Lower lobe of right lung (tissue), 2 donors: ENCODE measurements at regions not wholly inside any gene's neighbourhood (a gene's known extent, or its start where the extent isn't known, plus 50 kb on each side); places are given as distances from the start of the nearest gene placed in this dataset.
A peak's percentile ranks its signal among the peaks of the same experiment; 100 is the strongest.

Experiments
- ATAC-seq, 2 donors: fragments of 200-7000 bp; cut with Tn5 transposase; one replicate each; pipeline ENCODE4 v1.9.1; 2020 to 2022; ENCODE audit warnings: mild to moderate bottlenecking in 2 of 2, moderate library complexity in 2 of 2
- DNase-seq: peaks from one replicate; pipeline ENCODE4 v3.0.0-alpha.2; 2020
- H3K27ac ChIP-seq: fragments of 200-600 bp; one replicate; pipeline ENCODE4 v1.8.0; 2022
- H3K27me3 ChIP-seq: fragments of 200-600 bp; one replicate; pipeline ENCODE4 v1.8.0; 2022; ENCODE audit warnings: low read depth
- H3K36me3 ChIP-seq: fragments of 200-600 bp; one replicate; pipeline ENCODE4 v1.8.0; 2022; ENCODE audit warnings: mild to moderate bottlenecking
- H3K4me1 ChIP-seq: fragments of 200-600 bp; one replicate; pipeline ENCODE4 v1.8.0; 2022
- H3K4me3 ChIP-seq: fragments of 200-600 bp; one replicate; pipeline ENCODE4 v1.8.0; 2022; ENCODE audit warnings: mild to moderate bottlenecking
- H3K9me3 ChIP-seq: fragments of 200-600 bp; one replicate; pipeline ENCODE4 v1.8.0; 2022
- intact Hi-C: fragments of 100-400 bp; cut with DNase I; formaldehyde crosslinking; loops from one replicate; pipeline ENCODE4 v1.11.0; 2022
- TF ChIP-seq, protein P1 (sequence below): fragments of 200-600 bp; IDR thresholded peaks from one replicate; pipeline ENCODE4 v1.8.0; 2022; ENCODE audit warnings: antibody characterized with exemption, mild to moderate bottlenecking
- donor health status: DM: no; HTN: yes; CAD: no; lungs with severe emphysema.

GRCh38 chr1:232555494-232556210 is 74.3 kb downstream of the SIPA1L2 start:
- no peak overlapping the region for H3K27ac ChIP-seq
- no peak overlapping the region for H3K4me3 ChIP-seq
- no peaks in the 10 kb centered on the region for H3K27me3 ChIP-seq
- no peaks in the 10 kb centered on the region for H3K9me3 ChIP-seq
- DNase-seq: no peak
- H3K4me1 ChIP-seq: peaks cover 33% of the 10 kb centered on the region
- intact Hi-C loops: no loop called here
- peak in 1 of 2 donors; percentile 49 for ATAC-seq
- no peaks in the 10 kb centered on the region for H3K36me3 ChIP-seq
- TF ChIP-seq, protein P1, sequence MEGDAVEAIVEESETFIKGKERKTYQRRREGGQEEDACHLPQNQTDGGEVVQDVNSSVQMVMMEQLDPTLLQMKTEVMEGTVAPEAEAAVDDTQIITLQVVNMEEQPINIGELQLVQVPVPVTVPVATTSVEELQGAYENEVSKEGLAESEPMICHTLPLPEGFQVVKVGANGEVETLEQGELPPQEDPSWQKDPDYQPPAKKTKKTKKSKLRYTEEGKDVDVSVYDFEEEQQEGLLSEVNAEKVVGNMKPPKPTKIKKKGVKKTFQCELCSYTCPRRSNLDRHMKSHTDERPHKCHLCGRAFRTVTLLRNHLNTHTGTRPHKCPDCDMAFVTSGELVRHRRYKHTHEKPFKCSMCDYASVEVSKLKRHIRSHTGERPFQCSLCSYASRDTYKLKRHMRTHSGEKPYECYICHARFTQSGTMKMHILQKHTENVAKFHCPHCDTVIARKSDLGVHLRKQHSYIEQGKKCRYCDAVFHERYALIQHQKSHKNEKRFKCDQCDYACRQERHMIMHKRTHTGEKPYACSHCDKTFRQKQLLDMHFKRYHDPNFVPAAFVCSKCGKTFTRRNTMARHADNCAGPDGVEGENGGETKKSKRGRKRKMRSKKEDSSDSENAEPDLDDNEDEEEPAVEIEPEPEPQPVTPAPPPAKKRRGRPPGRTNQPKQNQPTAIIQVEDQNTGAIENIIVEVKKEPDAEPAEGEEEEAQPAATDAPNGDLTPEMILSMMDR: no peak

DNA sequence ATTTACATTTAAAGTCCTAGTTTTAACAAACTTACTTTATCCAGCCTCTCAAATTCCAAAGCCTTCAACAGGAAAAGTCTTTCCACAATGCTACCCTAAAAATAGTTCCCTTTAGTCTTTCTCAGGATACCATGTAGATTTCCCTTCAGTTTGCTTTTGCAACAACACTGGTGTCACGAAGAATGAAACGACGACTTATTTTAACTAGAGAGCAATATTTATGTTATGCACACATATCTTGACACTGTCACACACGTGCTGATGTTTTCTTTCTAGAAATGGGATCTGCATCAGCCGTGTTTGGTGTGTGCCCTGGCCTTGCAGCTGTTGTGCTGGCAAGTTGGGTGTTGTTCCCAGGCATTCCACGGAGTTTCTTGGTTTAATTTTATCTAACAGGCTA is 75.5 kb downstream of the SIPA1L2 start:
- TF ChIP-seq, protein P1: no peak

DNA sequence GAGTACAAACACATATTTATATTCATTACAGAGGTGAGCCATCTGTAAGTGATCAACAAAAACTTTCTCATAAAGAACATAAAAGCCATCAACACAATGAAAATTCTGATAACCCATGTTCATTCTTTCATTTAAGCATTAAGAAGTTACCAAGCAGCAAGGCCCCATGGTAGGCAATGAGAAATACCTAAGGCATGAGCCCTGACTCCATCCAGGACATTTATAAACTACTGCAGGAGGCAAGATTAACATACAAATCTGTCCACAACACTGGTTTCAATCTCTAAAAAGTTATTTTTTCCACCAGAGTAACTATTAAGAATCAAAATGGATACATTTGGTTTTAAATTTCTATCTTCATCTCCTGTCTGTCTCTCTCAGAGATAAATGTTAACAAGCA is 76.1 kb downstream of the SIPA1L2 start:
- no peaks in the 10 kb centered on the region for H3K9me3 ChIP-seq
- ATAC-seq (no peak), DNase-seq (no peak)
- no peak overlapping the region for H3K27ac ChIP-seq
- H3K27me3 ChIP-seq: no peaks in the 10 kb centered on the region
- TF ChIP-seq, protein P1: no peak
- intact Hi-C loops: no loop called here
- no peak overlapping the region for H3K4me3 ChIP-seq
- peaks cover 29% of the 10 kb centered on the region for H3K4me1 ChIP-seq
- no peaks in the 10 kb centered on the region for H3K36me3 ChIP-seq

More for the DNA sequence above, 75.5 kb downstream of the SIPA1L2 start:
- DNase-seq (no peak), ATAC-seq (no peak)
- Histone ChIP-seq H3K4me1 (peaks cover 33% of the 10 kb centered on the region), H3K27ac (no peak overlapping the region), H3K36me3 (no peaks in the 10 kb centered on the region), H3K4me3 (no peak overlapping the region), H3K9me3 (no peaks in the 10 kb centered on the region), H3K27me3 (no peaks in the 10 kb centered on the region)
- intact Hi-C loops: no loop called here

DNA sequence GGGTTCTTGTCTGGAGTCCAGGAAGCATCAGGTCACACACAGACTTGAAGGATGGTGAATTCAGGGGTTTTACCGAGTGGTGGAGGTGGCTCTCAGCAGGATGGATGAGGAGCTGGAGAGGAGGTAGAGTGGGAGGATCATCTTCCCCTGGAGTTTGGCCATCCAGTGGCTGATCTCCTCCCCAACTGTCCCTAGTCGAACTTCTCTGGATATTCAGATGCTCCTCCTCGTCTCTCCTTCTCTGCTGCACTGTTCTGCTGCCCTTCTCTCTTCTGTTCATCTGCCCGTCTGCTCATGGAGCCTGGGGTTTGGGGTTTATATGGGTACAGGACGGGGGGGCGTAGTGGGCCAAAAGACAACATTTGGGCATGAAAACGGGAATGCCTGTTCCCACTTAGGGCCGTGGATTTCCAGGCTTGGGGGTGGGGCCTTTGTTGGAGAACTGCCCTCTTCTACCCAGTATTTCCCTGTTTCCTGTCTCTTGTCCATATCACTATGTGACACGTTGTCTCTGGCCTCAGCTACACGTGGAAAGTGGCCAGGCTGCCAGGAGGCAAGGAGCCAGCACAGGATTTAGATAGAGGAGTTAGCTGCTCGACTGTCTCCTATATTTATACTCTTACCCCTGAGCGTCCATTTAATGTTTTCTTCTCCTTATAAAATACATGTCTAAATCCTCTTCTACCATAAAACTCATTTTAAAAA is 76.7 kb downstream of the SIPA1L2 start:
- ATAC-seq (peak; percentile 41 to 42), DNase-seq (peak; percentile 51)
- Histone ChIP-seq H3K27ac (no peak overlapping the region), H3K4me1 (peaks cover 28% of the 10 kb centered on the region), H3K4me3 (no peak overlapping the region), H3K27me3 (no peaks in the 10 kb centered on the region), H3K36me3 (no peaks in the 10 kb centered on the region), H3K9me3 (no peaks in the 10 kb centered on the region)
- intact Hi-C loops: no loop called here
- TF ChIP-seq, protein P1: no peak

DNA sequence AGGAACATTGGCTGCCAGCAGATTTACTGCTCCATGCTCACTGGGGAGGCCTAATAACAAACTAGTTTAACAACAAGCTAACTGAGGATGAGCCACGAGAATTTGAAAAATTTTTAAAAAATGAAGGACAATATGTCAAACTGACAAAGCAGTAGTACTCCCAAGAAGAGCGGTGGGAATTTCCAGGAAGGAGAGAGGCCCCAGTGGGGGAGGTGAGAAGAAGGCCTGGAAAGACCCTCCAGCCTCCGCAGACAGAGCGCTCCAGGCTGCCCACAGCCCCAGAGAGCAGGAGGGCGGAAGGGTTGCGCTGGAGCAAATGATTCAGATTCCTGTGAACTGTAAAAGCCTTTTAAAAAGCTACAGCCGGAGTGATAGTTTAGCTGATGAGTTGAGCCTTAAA is 78.5 kb downstream of the SIPA1L2 start:
- no peak for DNase-seq
- ATAC-seq: no peak
- no peaks in the 10 kb centered on the region for H3K27me3 ChIP-seq
- H3K9me3 ChIP-seq: no peaks in the 10 kb centered on the region
- intact Hi-C loops: no loop called here
- no peak overlapping the region for H3K4me3 ChIP-seq
- TF ChIP-seq, protein P1: no peak
- peaks cover 34% of the 10 kb centered on the region for H3K4me1 ChIP-seq
- no peak overlapping the region for H3K27ac ChIP-seq
- H3K36me3 ChIP-seq: no peaks in the 10 kb centered on the region
